Retinal pigment epithelial cell (primary cell): ENCODE measurements at regions not wholly inside any gene's neighbourhood (a gene's known extent, or its start where the extent isn't known, plus 50 kb on each side); places are given as distances from the start of the nearest gene placed in this dataset.
"Not testable (repeated sequence)": the region's sequence is repeated elsewhere in the genome, so short reads cannot be mapped to it uniquely, and the experiment has no call there.

Experiments
- DNase-seq: peaks from one replicate; pipeline ENCODE4 v3.0.0-alpha.2; 2010; ENCODE audit warnings: low read depth
- H3K4me3 ChIP-seq: 2 replicates; pipeline ENCODE4 v1.5.1; 2011; ENCODE audit warnings: mild to moderate bottlenecking, low read length, control low read depth, moderate library complexity
- CTCF ChIP-seq: conservative IDR thresholded peaks from 2 replicates; pipeline ENCODE4 v1.5.1; 2011; ENCODE audit warnings: low read depth, low read length, control low read depth, inconsistent platforms

- no peak overlapping the region for H3K4me3 ChIP-seq
- no peak for DNase-seq
- TF ChIP-seq CTCF = peak; percentile 69
Observed at GRCh38 chr4:134935320-134935719, 733.7 kb upstream of the PABPC4L start.

- H3K4me3 ChIP-seq = no peak overlapping the region
- TF ChIP-seq CTCF = no peak
- no peak for DNase-seq
Observed at GRCh38 chr4:134934036-134934808, 732.6 kb upstream of the PABPC4L start.

GRCh38 chr4:134915355-134915754 is 713.8 kb upstream of the PABPC4L start:
- no peak for TF ChIP-seq CTCF
- H3K4me3 ChIP-seq = no peak overlapping the region
- DNase-seq = no peak

GRCh38 chr4:134914250-134914649 is 712.7 kb upstream of the PABPC4L start:
- H3K4me3 ChIP-seq, DNase-seq: not testable (repeated sequence)

- no peak overlapping the region for H3K4me3 ChIP-seq
- TF ChIP-seq CTCF = no peak
- no peak for DNase-seq
Observed at GRCh38 chr4:134911941-134912340, 710.4 kb upstream of the PABPC4L start.

- no peak overlapping the region for H3K4me3 ChIP-seq
- TF ChIP-seq CTCF = peak; percentile 54
- no peak for DNase-seq
Observed at GRCh38 chr4:134906404-134907023, 704.9 kb upstream of the PABPC4L start.

GRCh38 chr4:134905061-134905460 is 703.5 kb upstream of the PABPC4L start:
- TF ChIP-seq CTCF = no peak
- no peak for DNase-seq
- H3K4me3 ChIP-seq = no peak overlapping the region
